ENCODE measurements at regions not wholly inside any gene's neighbourhood (a gene's known extent, or its start where the extent isn't known, plus 50 kb on each side); places are given as distances from the start of the nearest gene placed in this dataset.
"Not testable (repeated sequence)": the region's sequence is repeated elsewhere in the genome, so short reads cannot be mapped to it uniquely, and the experiment has no call there.

DNA sequence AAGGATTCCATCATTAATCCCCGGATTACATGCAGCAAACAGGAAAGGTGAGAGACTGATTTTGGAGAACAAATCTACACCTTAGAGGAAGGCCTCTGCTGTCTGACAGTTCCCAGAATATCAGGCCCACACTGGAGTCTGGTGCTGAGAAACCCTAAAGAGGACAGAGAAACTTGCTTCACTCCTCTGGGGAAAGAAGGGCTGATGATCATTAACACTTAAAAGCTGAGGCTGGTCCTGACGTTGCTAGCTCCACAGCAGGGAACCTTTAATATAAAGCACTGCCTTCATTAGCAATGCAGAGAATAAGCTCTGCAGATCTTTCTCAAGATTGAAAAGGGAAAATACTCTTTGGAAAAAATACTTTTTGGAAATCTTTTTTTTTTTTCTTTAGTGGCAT lies 1472.4 kb upstream of the GOT2 start:
- H3K9ac ChIP-seq (ENCODE audit: low read length), result no peak overlapping the region
- no TSS peak for BruUV-seq (replicated peaks)
- intact Hi-C loops (cut with micrococcal nuclease), result no loop called here
- no peak overlapping the region for H3K4me2 ChIP-seq (ENCODE audit: low read length)
- H3K9me3 ChIP-seq (ENCODE audit: low read length), result no peaks in the 10 kb centered on the region
- no peaks in the 10 kb centered on the region for H3F3A ChIP-seq (ENCODE audit: low read length, unreplicated experiment)
- H3K27me3 ChIP-seq (ENCODE audit: low read length), result no peaks in the 10 kb centered on the region
- no peaks in the 10 kb centered on the region for H4K20me1 ChIP-seq (ENCODE audit: low read length)
- CTCF ChIA-PET, result no interaction called here
- no peak overlapping the region for H2AFZ ChIP-seq (ENCODE audit: low read length)
- H3K27ac ChIP-seq (ENCODE audit: low read length), result no peak overlapping the region
- H3K4me1 ChIP-seq (ENCODE audit: insufficient read depth, low read length), result no peaks in the 10 kb centered on the region
- TF ChIP-seq EZH2 (IDR thresholded peaks at IDR 0.05; ENCODE audit: low read length, unreplicated experiment) (no peak), EZH2phosphoT487 (IDR thresholded peaks at IDR 0.05; ENCODE audit: borderline replicate concordance, low read length) (no peak)
- TF ChIP-seq, protein P1, sequence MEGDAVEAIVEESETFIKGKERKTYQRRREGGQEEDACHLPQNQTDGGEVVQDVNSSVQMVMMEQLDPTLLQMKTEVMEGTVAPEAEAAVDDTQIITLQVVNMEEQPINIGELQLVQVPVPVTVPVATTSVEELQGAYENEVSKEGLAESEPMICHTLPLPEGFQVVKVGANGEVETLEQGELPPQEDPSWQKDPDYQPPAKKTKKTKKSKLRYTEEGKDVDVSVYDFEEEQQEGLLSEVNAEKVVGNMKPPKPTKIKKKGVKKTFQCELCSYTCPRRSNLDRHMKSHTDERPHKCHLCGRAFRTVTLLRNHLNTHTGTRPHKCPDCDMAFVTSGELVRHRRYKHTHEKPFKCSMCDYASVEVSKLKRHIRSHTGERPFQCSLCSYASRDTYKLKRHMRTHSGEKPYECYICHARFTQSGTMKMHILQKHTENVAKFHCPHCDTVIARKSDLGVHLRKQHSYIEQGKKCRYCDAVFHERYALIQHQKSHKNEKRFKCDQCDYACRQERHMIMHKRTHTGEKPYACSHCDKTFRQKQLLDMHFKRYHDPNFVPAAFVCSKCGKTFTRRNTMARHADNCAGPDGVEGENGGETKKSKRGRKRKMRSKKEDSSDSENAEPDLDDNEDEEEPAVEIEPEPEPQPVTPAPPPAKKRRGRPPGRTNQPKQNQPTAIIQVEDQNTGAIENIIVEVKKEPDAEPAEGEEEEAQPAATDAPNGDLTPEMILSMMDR (conservative IDR thresholded peaks at IDR 0.05; ENCODE audit: low read depth, low read length), result no peak
- H3K4me3 ChIP-seq (ENCODE audit: low read length), result no peak overlapping the region
- no peaks in the 10 kb centered on the region for H3K36me3 ChIP-seq (ENCODE audit: low read depth, low read length)
- no peak for DNase-seq
- H3K79me2 ChIP-seq (ENCODE audit: low read length), result no peaks in the 10 kb centered on the region
- no peaks in the 10 kb centered on the region for H3K9me2 ChIP-seq (replicated peaks; ENCODE audit: low read length)
- ATAC-seq, result no peak
- POLR2A ChIA-PET (ENCODE audit: unreplicated experiment), result no interaction called here

DNA sequence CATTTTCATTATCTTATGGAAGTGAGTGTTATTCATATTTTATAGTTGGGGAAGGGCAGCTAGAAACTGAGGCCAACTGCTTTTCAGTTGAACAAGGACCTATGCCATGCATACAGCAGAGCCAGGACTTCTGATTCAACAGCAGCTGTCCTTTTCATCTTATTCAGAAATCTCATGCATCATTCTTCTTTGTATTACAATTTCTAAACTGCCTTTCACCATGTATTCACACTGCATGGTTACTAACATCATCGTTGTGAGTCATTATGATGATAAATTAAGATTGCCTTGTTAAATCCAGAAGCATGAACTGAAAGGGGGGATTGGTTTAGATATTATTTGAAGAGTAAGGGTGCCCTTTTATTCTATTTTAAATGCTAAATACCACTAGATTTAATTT lies 1470.1 kb upstream of the GOT2 start:
- Histone ChIP-seq H3K27me3 (ENCODE audit: low read length) (no peaks in the 10 kb centered on the region), H3K9me3 (ENCODE audit: low read length) (no peaks in the 10 kb centered on the region), H2AFZ (ENCODE audit: low read length) (no peak overlapping the region), H3K36me3 (ENCODE audit: low read depth, low read length) (no peaks in the 10 kb centered on the region), H3K9me2 (replicated peaks; ENCODE audit: low read length) (no peaks in the 10 kb centered on the region), H3K4me3 (ENCODE audit: low read length) (no peak overlapping the region), H3K9ac (ENCODE audit: low read length) (no peak overlapping the region), H3F3A (ENCODE audit: low read length, unreplicated experiment) (no peaks in the 10 kb centered on the region), H4K20me1 (ENCODE audit: low read length) (no peaks in the 10 kb centered on the region), H3K4me2 (ENCODE audit: low read length) (no peak overlapping the region), H3K27ac (ENCODE audit: low read length) (no peak overlapping the region), H3K4me1 (ENCODE audit: insufficient read depth, low read length) (no peaks in the 10 kb centered on the region), H3K79me2 (ENCODE audit: low read length) (no peaks in the 10 kb centered on the region)
- no peak for TF ChIP-seq EZH2phosphoT487 (IDR thresholded peaks at IDR 0.05; ENCODE audit: borderline replicate concordance, low read length)
- TF ChIP-seq, protein P1 (conservative IDR thresholded peaks at IDR 0.05; ENCODE audit: low read depth, low read length), result no peak
- intact Hi-C loops (cut with micrococcal nuclease), result no loop called here
- no TSS peak for BruUV-seq (replicated peaks)
- ATAC-seq (no peak), DNase-seq (no peak)
- POLR2A ChIA-PET (ENCODE audit: unreplicated experiment), result no interaction called here
- CTCF ChIA-PET, result no interaction called here

DNA sequence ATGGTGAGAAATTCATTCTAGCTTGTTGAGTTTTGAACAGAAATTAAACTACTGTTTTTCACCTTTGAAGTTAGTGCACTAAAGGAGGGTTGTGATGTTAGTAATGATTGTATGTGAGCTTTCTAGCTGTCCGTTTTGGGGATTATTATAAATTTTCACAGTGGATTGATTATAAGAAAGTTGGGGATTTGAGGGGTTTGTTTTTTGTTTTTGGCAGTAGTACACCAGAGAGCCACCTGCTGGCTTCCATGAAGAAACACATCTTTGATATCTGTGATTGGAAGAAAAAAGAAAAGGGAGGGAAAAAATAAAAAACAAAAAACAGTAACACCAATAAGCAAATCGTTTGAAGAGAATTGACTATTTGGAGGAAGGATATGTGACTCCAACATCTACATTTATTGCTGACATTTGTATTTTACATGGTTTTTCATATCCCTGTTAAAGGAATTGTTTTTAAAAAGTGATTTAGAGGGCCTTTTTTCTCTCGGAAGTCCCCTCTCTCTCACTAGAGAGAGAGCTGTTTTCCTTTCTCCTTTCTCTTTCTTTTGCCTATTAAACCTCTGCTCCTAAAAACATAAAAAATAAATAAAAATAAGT lies 1469.5 kb upstream of the GOT2 start:
- no TSS peak for BruUV-seq (replicated peaks)
- intact Hi-C loops (cut with micrococcal nuclease), result no loop called here

DNA sequence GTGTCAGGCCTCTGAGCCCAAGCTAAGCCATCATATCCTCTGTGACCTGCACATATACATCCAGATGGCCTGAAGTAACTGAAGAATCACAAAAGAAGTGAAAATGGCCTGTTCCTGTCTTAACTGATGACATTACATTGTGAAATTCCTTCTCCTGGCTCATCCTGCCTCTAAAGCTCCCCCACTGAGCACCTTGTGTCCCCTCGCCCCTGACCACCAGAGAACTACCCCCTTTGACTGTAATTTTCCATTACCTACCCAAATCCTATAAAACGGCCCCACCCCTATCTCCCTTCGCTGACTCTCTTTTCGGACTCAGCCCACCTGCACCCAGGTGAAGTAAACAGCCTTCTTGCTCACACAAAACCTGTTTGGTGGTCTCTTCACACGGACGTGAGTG lies 1466.6 kb upstream of the GOT2 start:
- H3K9me3 ChIP-seq (ENCODE audit: low read length); H3K9me2 ChIP-seq (replicated peaks; ENCODE audit: low read length); DNase-seq; ATAC-seq; H3K36me3 ChIP-seq (ENCODE audit: low read depth, low read length); H2AFZ ChIP-seq (ENCODE audit: low read length); H3K27me3 ChIP-seq (ENCODE audit: low read length); H3K4me3 ChIP-seq (ENCODE audit: low read length); H3F3A ChIP-seq (ENCODE audit: low read length, unreplicated experiment); H3K4me2 ChIP-seq (ENCODE audit: low read length); H3K79me2 ChIP-seq (ENCODE audit: low read length); BruUV-seq (replicated peaks); POLR2A ChIA-PET (ENCODE audit: unreplicated experiment); CTCF ChIA-PET; H3K9ac ChIP-seq (ENCODE audit: low read length); intact Hi-C loops (cut with micrococcal nuclease); H3K4me1 ChIP-seq (ENCODE audit: insufficient read depth, low read length); H4K20me1 ChIP-seq (ENCODE audit: low read length); H3K27ac ChIP-seq (ENCODE audit: low read length): not testable (repeated sequence)

More for the DNA sequence above, 1469.5 kb upstream of the GOT2 start:
- POLR2A ChIA-PET (ENCODE audit: unreplicated experiment), result no interaction called here
- H3K36me3 ChIP-seq (ENCODE audit: low read depth, low read length), result no peaks in the 10 kb centered on the region
- H3K27me3 ChIP-seq (ENCODE audit: low read length), result no peaks in the 10 kb centered on the region
- no peaks in the 10 kb centered on the region for H3K79me2 ChIP-seq (ENCODE audit: low read length)
- no peak for DNase-seq
- ATAC-seq, result no peak
- CTCF ChIA-PET, result interaction anchor here (1.0 kb wide), 1 partner anchor 1389 kb away, joined by 5 read pairs; no protein-coding TSS in a partner anchor
- no peaks in the 10 kb centered on the region for H3K9me3 ChIP-seq (ENCODE audit: low read length)
- H3K4me2 ChIP-seq (ENCODE audit: low read length), result no peak overlapping the region
- no peaks in the 10 kb centered on the region for H3F3A ChIP-seq (ENCODE audit: low read length, unreplicated experiment)
- no peaks in the 10 kb centered on the region for H4K20me1 ChIP-seq (ENCODE audit: low read length)
- TF ChIP-seq EZH2phosphoT487 (IDR thresholded peaks at IDR 0.05; ENCODE audit: borderline replicate concordance, low read length), result no peak
- TF ChIP-seq, protein P1 (conservative IDR thresholded peaks at IDR 0.05; ENCODE audit: low read depth, low read length), result peak; percentile 56
- no peak overlapping the region for H2AFZ ChIP-seq (ENCODE audit: low read length)
- no peak overlapping the region for H3K4me3 ChIP-seq (ENCODE audit: low read length)
- no peaks in the 10 kb centered on the region for H3K9me2 ChIP-seq (replicated peaks; ENCODE audit: low read length)
- H3K27ac ChIP-seq (ENCODE audit: low read length), result no peak overlapping the region
- H3K4me1 ChIP-seq (ENCODE audit: insufficient read depth, low read length), result no peaks in the 10 kb centered on the region
- no peak overlapping the region for H3K9ac ChIP-seq (ENCODE audit: low read length)

Data from PC-3 (cell line).